Panc1 (cell line): ENCODE measurements at regions not wholly inside any gene's neighbourhood (a gene's known extent, or its start where the extent isn't known, plus 50 kb on each side); places are given as distances from the start of the nearest gene placed in this dataset.

Experiments used
- POLR2AphosphoS5 ChIP-seq: IDR thresholded peaks from 2 replicates; pipeline ENCODE4 v1.6.1; 2012; ENCODE audit warnings: mild to moderate bottlenecking, low read depth, low read length, moderate library complexity
- TCF7L2 ChIP-seq: IDR thresholded peaks from 2 replicates; pipeline ENCODE4 v1.6.1; 2011; ENCODE audit warnings: mild to moderate bottlenecking, low read depth, low read length, inconsistent platforms
- TF ChIP-seq, protein P1 (sequence below): fragments of 450-650 bp; IDR thresholded peaks from 2 replicates; pipeline ENCODE4 v1.5.1; 2017; ENCODE audit warnings: mild to moderate bottlenecking
- TF ChIP-seq, protein P2 (sequence below), 2 experiments: IDR thresholded peaks; 2 replicates each; pipeline ENCODE4 v1.6.1; 2011 to 2012; ENCODE audit warnings: low read depth in 2 of 2, control low read depth in 1 of 2, low read length in 1 of 2, mild to moderate bottlenecking in 1 of 2, moderate library complexity in 1 of 2; ENCODE audit not compliant: insufficient read depth in 1 of 2

DNA sequence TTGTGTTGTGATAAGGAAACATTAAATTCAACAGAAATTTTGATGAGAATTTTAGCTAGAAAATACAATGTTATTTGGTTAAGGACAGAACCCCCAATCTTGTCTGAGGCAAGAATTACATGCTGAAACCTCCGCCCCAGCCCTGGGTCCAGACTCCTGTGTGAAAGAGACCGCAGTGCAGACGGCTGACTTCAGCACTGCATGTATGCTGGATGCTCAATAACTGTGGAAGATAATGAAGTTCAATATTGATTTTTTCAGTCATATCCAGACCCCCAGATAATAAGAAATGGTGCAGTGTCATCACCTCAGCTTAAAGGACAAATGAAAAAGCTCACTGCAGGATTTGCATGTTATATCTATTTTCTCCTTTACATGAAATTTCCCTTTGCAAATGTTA, 188.3 kb upstream of the CNTN4 start:
- TF ChIP-seq POLR2AphosphoS5 (no peak), TCF7L2 (no peak)
- TF ChIP-seq, protein P1, sequence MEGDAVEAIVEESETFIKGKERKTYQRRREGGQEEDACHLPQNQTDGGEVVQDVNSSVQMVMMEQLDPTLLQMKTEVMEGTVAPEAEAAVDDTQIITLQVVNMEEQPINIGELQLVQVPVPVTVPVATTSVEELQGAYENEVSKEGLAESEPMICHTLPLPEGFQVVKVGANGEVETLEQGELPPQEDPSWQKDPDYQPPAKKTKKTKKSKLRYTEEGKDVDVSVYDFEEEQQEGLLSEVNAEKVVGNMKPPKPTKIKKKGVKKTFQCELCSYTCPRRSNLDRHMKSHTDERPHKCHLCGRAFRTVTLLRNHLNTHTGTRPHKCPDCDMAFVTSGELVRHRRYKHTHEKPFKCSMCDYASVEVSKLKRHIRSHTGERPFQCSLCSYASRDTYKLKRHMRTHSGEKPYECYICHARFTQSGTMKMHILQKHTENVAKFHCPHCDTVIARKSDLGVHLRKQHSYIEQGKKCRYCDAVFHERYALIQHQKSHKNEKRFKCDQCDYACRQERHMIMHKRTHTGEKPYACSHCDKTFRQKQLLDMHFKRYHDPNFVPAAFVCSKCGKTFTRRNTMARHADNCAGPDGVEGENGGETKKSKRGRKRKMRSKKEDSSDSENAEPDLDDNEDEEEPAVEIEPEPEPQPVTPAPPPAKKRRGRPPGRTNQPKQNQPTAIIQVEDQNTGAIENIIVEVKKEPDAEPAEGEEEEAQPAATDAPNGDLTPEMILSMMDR = no peak
- TF ChIP-seq, protein P2, sequence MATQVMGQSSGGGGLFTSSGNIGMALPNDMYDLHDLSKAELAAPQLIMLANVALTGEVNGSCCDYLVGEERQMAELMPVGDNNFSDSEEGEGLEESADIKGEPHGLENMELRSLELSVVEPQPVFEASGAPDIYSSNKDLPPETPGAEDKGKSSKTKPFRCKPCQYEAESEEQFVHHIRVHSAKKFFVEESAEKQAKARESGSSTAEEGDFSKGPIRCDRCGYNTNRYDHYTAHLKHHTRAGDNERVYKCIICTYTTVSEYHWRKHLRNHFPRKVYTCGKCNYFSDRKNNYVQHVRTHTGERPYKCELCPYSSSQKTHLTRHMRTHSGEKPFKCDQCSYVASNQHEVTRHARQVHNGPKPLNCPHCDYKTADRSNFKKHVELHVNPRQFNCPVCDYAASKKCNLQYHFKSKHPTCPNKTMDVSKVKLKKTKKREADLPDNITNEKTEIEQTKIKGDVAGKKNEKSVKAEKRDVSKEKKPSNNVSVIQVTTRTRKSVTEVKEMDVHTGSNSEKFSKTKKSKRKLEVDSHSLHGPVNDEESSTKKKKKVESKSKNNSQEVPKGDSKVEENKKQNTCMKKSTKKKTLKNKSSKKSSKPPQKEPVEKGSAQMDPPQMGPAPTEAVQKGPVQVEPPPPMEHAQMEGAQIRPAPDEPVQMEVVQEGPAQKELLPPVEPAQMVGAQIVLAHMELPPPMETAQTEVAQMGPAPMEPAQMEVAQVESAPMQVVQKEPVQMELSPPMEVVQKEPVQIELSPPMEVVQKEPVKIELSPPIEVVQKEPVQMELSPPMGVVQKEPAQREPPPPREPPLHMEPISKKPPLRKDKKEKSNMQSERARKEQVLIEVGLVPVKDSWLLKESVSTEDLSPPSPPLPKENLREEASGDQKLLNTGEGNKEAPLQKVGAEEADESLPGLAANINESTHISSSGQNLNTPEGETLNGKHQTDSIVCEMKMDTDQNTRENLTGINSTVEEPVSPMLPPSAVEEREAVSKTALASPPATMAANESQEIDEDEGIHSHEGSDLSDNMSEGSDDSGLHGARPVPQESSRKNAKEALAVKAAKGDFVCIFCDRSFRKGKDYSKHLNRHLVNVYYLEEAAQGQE (IDR thresholded peaks at IDR 0.05; ENCODE audit: insufficient read depth in 1 of 2, low read depth in 2 of 2, low read length in 1 of 2) = no peak
